ENCODE measurements at regions not wholly inside any gene's neighbourhood (a gene's known extent, or its start where the extent isn't known, plus 50 kb on each side); places are given as distances from the start of the nearest gene placed in this dataset.
A peak's percentile ranks its signal among the peaks of the same experiment; 100 is the strongest.

DNA sequence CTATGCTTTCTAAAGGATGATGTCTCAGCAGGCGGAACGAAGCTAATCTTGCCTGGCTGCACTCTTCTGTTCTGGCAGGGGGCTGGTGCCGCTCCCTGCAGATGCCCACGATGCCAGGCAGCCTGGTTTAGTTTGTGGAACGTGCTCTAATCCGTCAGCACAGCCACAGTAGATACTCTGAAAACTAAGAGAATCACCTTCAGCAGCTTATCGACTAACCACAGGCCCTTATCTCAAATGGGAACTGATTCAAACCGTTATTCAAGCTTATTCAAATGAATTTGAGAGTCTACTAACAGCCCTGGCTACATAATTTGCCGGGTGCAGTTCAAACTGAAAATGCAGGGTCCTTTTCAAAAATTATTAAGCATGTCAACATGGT lies 246.6 kb upstream of the ANKRD55 start:
- no peak for DNase-seq

DNA sequence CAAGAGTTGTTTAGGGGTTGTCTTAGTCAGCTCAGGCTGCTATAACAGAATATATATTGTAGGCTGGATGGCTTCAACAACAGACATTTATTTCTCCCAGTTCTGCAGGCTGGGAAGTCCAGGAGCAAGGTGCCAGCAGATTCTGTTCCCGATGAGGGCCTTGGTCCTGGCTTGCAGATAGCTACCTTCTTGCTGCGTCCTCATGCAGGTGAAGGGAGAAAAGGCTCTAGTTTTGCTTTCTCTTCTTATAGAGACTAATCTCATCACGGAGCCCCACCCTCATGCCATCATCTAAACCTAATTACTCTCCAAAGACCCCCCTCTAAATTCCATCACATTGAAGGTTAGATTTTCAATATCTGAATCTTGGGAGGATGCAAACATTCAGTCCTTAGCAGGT lies 246.0 kb upstream of the ANKRD55 start:
- no peak for DNase-seq

DNA sequence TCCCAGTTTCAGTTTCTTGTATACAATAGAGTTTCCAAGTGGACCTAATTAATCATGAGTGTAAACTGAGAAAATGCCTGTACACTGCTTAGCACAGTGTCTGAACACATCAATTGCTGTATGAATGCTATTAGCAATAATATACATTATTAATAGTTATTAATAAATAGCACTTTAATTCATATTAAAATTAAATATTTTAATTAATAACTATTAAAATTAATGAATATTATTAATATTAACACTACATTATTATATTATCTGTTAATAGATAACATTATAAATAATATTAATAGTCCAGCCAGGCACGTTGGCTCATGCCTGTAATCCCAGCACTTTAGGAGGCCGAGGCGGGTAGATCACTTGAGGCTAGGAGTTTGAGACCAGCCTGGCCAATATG lies 244.9 kb upstream of the ANKRD55 start:
- no peak for DNase-seq

DNA sequence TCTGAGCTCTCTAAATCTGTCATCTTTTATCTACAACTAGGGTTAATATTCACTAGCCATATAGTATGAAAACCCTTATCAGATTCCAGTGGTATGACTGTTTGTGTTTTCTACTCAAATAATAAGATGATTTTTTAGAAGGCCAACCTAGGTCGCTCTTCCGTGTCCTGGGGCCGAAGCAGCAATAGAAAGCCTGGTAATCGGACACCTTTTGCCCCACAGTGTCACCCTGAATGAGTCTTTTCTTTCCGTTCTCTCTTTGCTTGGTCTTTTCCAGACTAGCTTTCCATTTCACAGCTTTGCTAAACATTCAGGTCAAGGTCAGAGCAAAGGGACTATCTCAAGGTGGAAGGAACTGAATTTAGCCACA lies 243.3 kb upstream of the ANKRD55 start:
- DNase-seq, result no peak

DNA sequence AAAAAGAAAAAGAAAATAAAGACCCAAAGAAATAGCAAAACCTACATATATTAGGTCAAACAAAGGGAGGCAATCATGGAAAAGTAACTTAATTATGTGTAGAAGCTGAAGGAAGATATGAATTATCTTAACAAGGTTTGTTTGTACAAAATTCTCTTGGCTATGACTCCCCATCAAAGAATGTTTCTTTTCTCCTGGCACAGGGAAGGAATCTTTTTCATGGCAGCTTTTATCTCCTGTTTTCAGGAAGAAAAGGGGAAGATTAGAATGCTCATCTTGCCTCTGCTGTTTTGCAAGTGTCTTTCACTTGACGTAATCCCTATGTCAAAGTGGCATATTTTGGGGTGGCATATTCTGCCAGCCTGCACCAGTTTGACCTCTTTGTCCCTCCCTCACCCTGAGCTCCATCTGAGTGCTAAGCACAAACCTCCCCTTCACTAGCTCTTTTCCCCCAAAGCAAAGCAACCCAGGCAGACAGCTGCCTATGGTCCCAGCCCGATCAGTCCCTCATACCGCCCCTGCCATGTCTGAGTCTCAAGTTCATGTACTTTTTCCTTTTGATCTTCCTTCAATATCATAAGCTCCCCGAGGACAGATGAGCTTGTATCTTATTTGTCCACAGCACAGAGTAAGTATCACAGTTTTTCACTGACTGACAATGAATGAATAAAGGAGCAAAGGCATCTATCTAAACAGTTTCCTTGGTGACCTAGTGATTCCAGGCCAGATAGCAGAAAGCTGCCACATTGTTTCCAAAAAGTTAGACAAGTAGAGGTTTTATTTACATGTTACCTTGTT lies 242.8 kb upstream of the ANKRD55 start:
- no peak for DNase-seq

DNA sequence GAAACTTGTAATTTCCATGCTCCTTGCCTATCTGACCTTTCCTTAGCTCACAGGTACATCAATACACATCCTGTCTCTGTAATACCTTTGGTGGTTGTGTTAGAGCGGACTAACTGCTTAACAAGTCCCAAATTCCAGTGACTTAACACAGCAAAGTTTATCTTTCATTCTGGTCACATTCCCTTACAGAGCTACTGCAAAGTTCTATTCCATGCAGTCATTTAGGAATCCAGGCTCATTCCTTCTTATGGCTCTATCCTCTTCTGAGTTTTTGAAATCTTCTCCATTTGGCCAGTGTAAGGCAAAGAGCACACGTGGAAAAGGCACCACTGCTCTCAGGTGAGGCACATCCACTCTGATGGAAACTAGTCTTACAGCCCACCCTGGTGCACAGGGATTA lies 238.6 kb upstream of the ANKRD55 start:
- DNase-seq, result no peak

DNA sequence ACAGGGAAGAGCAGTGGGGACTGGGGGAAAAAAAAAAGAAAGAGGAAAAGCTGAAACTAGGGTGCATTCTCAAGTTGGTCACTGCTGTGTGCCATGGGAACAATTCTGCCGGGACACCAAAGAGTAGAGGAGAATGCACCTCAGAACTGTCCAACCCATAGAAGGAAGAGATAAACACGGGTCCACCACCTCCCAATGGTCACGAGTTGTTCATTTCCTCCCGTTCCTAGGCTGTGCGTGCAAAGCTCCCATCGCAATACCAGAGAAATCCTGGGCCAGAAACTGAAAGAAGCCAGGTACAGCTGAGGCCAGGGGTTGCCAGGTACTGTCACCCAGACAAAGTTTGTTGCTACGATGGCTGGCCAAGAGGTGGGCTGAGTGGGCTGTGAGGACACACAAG lies 236.9 kb upstream of the ANKRD55 start:
- DNase-seq, result no peak

DNA sequence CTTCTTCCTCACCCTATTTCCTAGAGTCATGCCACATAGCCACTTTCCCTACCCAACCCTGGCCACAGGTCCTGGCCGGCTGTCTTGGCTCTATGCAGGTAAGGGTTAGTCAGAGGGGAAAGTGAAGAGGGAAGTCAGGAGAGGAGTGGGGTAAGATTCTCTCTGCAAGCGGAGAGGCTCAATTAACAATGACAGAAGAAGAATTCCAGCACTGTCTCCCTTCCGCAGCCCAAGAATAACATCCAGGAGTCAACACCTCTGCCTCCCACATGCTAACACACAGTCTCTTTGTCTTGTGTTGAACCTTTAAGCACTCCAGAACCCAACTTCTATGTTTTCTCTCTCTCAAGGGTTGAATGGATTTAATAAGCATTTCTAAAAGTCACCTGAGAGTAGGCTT lies 235.1 kb upstream of the ANKRD55 start:
- DNase-seq, result no peak

DNA sequence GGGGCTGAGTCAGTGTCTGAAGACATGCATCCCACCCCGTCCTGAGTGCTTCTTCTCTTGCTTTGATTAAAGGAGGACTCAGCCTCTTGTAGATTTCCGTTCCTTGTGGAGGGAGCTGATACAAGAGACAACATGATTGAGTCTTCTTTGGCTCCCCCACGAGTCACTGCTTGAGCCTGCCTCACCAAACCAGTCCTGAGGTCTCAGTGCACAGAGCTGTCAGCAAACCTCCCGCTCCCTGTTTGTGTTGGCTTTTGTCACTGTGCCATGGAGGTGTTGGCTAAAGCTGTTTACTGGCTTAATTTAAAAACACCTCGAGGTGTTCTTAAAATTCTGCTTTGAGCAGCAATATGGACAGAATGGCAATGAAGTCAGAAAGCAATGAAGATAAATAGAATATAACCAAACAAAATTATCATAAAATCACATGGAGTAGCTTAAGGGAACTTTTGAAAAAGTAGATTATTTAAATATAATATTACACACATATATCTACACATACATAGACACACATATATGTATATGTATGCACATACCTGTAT lies 234.1 kb upstream of the ANKRD55 start:
- DNase-seq, result no peak

DNA sequence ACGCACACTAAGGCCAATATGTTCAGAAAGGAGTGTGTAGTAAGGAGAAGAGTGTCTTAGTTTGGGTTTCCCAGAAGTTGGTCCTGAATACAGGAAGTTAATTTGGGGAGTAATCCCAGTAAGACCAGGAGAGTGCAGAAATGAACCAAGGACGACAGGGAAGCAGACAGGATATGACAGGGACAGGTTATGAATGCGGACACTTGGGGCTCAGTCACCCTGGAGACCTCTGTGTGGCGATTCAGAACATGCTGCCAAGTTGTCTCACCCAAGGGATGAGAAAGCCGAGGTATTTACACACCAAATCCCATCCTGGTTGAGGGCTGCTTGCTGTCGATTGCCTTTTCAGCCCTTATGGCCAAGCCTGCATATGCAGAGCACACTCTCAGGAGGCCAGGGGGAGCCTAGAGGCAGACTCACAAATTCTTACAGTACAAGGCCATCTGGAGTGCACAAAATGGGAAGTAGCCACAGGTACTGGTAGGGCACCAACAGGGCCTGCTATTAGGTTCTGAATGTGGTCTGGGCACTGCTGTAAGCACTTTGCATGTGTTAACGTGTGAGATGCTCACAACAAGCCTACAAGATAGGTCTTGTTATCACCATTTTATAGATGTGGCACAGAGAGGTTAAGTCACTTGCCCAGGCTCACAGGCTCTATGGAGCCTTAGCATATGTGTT lies 233.1 kb upstream of the ANKRD55 start:
- DNase-seq, result no peak

DNA sequence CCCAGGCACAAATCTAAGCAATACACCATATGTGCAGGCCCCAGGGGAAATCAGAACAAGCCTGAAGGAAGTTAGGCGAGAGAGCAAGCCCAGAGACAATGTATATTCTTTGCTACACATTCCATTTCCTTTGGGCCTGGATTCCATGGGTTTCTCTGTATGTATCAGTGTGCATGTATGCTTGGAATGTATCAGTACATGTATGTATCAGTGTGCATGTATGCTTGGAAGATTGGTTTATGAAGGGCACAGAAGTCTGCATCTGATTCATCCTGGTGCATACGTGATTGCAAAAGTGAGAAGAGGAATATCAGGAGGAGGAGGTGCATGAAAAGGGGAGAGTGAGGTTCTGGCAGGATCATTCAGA lies 232.6 kb upstream of the ANKRD55 start:
- DNase-seq, result peak in 1 of 2 experiments; percentile 27

DNA sequence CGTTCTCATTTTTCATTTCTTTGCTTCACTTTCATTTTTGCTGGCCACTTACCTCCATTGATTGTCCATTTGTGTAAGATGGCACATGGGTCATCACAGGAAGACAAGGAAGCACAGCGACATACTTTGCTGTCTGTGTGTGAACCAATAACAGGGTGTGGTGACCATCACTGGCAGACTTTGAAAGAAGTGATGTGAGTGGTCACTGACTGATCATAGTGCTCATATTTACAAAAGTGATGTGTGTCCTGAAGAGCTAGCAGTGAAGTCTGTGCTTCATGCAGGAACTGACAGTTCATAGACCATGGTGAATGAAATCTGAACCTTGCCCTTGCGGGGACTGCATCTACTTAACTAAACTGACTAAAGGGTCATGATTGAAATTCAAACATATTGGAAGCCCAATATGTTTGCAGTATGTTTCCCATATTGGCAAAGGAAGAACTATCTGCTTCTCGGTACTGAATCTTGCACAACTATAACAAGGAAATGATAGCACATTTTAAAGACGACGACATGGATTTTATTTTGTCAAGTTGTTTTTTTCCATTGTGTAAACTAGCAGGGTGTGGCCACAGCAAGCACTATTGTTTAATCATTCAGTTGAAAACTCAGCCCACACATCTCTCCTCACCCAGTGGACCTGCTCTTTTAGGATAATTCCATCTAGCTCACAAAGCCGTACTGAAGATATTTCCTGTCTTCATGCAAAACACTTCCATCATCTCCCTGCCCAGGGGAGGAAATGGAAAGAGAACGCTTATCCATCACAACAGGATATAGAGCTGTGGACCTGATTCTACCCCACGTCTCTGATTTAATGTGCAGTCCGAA lies 232.0 kb upstream of the ANKRD55 start:
- no peak for DNase-seq

DNA sequence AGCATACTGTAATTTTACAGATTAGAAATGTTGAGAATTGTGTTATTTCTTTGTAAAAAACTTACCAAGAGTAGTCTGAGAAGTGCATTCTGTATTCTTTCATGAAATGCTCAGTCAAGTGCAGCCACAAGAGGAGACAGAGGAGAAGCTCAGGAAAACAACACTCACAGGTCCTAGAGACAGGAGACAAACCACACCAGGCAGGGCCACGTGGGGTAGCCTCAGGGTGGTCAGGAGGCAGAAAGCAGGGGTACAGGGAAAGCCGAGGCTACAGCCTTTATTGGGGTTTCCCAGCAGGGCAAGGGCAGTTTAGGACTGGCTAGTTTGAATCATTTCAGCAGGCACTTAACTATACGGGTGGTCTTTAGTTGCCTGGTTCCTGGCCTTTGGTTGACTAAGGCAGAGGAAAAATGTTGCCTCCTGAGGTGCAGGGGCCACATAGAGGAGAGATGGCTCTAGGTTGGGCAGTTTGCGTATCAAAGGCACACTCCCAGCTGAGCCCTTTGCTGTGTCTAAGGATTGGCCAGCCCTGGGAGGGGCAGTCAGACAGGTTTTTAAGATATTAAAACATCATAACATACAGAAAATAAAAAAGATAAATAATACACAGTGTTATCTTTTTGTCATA lies 230.9 kb upstream of the ANKRD55 start:
- no peak for DNase-seq

DNA sequence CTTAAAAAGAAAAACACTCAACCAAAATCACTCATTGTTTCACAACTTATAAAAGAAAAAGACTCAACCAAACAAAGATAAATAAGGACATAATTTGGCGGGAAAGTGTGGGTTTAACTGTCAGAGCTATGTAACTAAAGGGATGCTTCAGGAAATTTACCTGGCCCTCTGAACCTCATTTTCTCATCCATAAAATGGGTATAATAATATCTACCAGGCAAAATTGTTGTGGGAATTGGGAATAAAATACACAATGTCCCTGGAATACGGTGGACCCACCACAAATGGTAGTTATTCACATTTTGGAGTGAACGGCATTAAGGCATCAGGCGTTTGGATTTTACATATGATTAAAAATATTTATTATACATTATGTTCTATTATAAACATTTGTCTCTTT lies 228.5 kb upstream of the ANKRD55 start:
- no peak for DNase-seq

DNA sequence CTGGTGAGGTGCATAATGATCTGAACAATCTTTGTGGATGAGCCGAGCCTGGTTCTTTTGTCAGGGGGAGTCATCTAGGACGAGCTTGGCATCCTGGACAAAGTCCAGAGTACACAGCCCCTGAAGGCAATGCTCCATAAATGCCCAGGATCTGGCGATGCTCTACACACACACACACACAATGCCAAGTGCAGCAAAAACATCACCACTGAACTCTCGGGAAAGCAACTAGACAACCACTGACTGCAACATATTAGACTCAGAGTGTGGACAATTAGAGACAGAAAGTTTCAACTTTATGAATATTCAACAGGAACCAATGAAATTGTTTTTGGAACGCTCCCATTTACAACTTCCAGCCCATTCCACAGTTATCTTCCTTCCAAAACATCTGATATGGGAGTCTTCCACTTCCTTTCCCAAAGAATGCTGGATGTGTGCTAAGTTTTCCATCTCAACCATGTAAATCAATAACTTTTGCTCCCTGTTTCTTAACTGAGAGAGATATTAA lies 227.6 kb upstream of the ANKRD55 start:
- DNase-seq, result no peak

DNA sequence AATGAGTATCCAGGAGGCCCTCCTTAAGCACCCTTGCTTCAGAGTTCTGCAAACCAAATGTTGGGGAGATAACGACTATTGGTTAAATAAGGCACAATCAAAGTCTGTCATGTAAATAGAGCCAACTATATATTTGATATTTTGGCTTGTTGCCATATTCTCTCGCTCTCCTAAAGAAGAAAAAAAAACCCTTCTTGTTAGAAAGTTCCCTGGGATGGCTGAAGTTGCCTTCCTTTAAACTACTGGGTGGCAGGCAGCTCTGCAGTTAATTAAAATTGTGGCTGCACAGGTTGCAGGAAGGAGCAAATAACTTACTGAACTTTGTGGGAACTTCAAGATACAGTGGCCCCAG lies 227.0 kb upstream of the ANKRD55 start:
- no peak for DNase-seq

DNA sequence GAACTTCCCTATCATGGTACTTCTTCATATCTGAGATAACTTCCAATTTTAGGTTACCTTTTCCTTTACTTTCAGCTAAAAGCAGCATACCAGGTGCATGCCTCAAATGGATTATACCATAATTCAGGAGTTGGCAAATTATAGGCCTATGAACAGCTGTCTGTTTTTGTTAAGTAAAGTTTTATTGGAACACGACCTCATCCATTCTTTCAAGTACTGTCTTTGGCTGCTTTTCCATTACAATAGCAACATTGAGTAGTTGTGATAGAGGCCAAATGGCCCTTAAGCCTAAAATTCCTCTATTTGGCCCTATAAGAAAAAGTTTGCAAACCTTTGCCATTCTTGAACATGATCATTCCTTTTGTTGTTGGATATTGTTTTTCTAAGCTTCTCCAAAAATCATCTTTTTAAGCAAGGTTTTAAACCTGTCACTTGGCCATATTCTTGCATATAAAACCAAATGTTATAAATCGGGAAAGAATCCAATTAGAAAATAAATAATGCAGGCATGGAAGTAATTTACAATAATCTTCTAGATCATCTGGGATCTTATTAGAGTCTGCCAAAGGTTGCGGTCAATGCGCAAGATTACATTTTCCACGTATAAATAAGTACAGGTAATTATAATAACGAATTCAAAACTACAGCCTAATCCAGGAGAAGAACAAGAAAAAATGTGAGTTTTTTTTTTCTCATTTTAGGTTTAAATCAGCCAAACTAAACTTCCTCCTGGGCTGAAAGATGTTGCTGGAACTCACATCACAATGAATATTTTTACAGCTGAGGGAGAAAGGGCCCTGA lies 226.5 kb upstream of the ANKRD55 start:
- DNase-seq, result no peak

DNA sequence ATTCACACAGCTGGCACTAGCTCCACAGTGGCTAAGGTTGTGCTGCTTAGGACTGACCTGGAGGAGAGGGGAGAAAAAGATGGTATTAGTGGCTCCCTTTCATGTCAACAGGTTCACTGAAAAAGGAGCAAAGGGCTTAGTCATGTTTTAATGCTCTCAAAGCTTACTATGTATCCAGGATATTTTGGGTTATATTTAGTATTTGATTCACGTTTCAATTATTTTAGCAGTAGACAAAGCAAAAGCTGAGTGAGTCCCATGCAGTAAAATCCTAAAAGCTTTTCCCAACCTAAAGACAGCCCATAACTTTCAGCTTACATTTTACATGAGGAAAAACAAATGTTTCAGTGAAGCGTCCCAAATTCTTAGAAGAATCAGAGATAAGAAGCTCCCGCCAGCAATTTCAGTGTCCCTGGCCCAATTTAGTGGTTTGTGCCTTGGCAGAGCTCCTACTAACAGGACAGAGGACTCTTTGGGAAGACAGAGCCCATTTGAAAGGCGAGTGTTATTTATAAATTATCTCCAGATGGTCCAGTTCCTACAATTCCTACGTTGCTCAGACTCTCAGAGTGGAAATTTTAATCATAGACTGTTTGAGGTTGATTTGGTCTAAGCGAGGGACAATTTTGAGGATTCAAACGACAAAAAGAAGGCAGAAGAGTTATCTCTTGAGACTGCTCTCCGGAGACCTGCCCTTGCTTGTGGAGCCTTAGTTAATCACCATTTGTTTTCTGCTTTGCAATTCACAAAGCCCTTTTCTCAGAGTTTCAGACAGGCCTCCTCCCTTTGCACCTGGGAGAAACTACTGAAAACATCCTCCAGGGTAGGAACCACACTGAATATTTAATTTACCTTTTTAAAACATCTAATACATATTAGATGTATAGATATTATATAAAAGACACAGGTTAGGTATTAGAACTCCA lies 225.0 kb upstream of the ANKRD55 start:
- no peak for DNase-seq

DNA sequence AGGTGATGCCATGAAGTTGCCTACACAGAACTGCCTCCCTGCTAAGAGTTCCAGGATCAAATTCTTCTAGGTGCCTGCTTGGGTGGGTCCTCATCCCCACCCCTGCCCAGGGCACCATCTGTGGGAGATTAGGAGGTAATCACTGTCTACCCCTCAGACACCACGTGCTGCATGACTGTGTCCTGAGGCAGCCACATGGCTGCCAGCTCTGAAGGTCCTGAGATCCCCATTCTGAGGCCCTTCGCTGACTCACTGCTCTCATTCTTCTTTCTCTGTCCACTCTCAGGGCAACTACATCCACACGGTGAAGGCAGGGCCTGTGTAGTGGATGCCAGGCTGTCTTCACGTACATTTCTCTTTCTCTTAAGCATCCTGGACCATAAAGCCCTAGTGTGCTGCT lies 222.9 kb upstream of the ANKRD55 start:
- peak in 1 of 2 experiments; percentile 24 for DNase-seq

DNA sequence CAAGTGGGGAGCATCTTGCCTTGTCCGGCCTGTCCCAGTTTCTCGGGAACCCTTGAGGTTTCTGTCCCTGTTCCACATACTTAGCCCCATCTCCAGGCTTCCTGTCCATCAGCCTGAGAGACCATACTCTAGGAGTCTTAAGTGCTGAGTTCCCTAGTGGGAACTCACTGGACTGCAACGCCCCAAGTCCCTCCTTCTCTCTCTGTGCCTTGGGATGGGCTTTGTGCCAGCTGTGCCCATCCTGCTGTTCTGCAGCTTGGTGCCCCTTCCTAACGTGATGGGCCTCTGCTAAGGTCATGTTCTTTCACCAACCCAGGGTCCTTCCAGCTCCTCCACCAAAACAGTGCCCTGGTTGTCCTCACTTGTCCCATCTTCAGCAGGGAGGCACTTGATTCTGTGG lies 222.3 kb upstream of the ANKRD55 start:
- DNase-seq, result no peak

Data from NCI-H524 (cell line).